GM18861 (cell line): ENCODE measurements at regions not wholly inside any gene's neighbourhood (a gene's known extent, or its start where the extent isn't known, plus 50 kb on each side); places are given as distances from the start of the nearest gene placed in this dataset.

Experiments used
- ATAC-seq: cut with Tn5 transposase; IDR thresholded peaks from one replicate; pipeline ENCODE4 v1.9.1; 2021; ENCODE audit not compliant: unreplicated experiment

DNA sequence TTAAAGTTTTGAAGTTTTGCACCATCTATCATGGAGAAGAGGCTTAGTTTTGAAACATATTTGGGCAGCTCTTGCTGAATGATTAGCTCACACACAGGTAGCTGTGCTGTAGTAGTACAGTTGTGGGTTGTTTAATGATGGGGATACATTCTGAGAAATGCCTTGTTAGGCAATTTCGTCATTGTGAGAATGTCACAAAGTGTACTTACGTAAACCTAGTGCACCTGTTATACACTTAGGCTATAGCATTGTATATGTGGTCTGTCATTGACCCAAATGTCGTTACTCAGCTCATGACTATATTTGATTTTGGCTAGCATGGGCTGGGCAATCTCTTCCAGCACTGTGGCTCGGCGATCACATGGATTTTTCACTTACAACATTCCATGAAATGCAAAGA is 247.2 kb upstream of the IGFBP3 start:
- no peak for ATAC-seq

DNA sequence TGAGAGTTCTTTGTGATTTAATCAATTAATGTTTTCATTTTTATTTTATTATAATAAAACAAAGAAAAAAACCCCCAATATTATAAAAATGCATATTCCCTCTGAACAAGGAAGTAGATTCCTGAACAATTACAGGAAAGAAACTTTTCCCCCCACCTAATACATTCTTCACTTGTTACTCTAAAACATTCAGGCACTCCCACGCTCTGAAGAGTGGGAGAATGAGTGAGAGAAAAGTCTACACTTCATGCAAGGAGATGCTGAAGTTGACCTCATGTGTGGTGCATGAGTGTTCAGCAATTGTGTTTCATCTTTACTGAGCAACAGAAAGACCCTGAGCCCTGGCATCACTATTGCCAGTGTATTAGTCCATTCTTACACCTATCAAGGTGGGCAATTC is 244.2 kb upstream of the IGFBP3 start:
- no peak for ATAC-seq

DNA sequence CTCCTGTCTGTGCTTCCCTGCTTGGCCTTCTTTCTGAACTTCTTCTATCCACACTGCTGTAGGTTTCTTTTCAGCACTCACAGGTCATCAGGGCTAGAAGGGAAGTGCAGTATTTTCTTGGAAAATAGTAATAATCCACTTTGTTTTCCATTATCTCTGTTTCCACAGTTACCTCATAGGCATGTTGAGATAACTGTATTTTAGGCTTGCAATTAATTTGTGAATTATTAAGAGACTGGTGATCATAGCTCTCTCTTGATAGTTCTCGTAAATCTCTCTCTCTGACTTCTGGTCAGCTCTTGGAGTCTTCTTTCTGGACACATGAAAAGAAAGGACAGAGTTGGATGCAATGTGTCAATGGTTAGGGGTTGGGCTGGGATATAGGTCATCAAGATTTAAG is 243.6 kb upstream of the IGFBP3 start:
- ATAC-seq: no peak

DNA sequence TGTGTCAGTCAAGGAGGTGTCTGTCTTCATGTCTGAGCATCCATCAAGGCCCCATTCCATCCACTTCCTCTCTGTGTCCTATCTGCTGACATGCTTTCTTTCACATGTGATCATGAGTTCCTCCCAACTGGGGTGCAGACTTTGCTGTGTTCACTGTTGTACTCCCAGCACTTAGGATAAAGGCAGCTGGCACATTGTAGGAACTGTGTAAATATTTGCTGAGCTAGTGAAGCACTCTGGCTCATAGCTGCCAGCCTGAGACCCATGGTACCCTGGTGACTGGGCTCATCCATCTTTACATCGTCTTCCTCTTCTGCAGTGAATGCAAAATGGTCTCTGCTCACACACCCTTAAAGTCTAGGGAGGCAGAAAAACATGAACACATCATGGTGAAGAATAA is 242.2 kb upstream of the IGFBP3 start:
- no peak for ATAC-seq

DNA sequence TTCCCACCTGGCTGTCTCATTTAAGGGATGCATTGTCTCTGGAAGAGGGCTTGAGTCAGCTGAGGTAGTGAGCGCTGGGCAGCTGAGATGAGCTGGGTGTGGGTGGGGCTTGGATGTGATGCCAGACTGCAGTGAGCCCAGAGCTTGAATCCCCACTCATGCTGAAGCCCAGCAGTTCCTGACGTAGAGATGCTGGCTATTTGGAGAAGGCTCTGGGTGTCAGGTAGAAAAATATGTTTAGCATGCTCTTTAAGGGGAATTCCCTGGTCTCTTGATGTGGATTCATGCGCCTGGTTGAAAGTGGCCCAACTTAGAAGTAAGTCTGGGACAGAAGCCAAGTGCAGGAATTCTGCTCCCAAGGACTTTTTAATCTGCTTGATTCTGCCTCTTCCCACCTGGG is 241.5 kb upstream of the IGFBP3 start:
- ATAC-seq: no peak

DNA sequence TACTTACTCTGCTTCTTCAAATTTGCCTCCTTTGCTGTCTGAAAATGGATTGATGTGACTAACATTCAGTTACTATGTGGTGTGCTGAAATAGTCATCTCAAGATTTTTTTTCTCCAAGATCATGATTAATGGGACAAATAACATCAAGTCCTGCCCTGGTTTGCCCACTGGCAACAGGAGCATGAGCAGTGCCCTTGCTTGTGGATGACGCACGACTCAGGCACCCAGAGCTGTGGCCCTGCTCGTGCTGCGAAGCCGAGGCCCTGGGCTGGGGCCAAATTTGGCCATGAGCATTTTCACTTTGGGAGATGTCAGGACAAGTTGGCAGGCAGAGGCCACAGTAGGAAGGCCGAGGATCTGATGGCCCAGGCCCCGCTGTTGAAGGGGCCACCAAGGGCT is 239.8 kb upstream of the IGFBP3 start:
- ATAC-seq: no peak

DNA sequence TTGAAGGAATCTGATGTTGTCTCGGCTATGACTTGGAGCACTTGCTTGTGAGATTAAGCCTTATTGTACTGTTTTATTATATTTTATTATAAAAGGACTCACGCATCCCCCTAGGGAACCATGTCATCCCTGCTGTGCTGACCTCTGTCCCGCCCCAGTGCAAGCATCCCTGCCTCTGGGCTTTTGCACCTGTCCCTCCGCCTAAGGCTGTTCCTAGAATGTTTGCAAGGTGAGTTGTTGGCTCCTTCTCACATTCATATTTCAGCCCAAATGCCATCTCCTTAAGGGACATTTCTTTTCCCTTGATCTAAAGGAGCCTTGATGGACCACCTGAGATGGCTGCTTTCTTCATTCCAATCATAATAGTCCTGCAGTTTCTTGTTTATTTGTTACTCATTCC is 236.9 kb upstream of the IGFBP3 start:
- ATAC-seq: no peak

DNA sequence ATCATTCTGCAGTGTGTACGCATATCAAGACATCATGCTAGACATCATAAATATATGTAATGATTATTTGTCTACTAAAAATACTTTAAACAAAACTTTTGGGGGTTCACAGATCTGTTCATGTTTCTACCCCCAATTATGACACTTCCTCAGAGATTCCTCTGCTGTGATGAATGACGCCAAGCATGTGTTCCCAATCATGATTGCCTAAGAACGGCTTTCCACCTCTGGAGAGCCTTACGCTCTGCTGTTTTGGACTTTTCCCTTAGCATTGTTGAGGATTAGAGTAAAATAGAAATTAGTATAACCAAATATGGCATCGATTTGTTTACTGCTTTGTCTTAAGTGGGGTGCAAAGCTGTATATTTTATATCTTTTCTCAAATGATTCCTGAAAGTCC is 236.3 kb upstream of the IGFBP3 start:
- ATAC-seq: no peak

DNA sequence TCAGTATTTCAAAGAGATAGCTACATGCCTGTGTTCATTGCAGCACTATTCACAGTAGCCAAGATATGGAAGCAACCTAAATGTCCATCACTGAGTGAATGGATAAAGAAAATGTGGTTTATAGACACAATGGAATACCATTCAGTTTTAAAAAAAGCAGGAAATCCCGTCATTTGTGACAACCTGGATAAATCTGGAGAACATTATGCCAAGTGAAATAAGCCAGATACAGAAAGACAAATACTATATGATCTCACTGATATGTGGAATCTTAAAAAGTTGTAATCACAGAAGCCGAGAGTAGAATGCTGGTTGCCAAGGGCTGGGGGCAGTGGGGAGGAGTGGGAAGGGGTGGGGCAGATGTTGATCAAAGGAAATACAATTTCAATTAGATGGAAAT is 235.8 kb upstream of the IGFBP3 start:
- ATAC-seq: no peak

DNA sequence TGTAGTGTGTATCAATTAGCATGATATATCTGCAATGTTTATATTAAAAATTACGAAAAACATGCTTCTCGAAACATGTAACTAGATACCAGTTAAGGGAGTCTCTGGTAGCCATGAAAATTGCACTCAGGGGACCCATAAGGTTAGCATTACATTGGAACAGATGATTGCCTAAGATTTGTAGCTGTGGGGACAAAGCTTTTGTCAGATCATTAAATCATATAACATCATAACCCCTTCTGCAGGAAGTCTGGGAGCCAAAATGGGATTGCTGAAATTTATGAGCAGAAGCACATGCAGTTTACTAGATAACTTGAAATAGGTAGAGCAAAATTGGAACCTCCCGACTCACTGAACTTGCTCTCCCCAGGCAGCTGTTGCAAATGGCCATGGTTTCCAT is 235.0 kb upstream of the IGFBP3 start:
- no peak for ATAC-seq

DNA sequence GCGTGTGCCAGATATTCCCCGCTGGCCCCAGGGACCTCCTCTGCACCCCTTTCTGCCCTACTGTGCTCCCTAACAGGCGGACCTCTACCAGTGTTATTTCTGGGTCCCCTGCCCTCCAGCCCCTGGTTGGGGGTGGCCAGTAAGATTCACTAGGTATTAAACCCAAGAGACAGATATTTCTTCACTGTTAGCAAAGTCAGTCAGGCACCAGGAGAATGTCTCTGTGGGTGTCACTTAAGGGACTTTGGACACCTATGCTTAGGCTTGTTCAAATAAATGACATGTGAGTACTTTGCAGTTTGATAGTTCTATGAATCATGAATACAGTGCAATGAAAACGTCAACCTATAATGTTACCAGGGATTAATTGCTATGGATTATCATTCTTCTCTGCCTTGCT is 234.3 kb upstream of the IGFBP3 start:
- no peak for ATAC-seq

DNA sequence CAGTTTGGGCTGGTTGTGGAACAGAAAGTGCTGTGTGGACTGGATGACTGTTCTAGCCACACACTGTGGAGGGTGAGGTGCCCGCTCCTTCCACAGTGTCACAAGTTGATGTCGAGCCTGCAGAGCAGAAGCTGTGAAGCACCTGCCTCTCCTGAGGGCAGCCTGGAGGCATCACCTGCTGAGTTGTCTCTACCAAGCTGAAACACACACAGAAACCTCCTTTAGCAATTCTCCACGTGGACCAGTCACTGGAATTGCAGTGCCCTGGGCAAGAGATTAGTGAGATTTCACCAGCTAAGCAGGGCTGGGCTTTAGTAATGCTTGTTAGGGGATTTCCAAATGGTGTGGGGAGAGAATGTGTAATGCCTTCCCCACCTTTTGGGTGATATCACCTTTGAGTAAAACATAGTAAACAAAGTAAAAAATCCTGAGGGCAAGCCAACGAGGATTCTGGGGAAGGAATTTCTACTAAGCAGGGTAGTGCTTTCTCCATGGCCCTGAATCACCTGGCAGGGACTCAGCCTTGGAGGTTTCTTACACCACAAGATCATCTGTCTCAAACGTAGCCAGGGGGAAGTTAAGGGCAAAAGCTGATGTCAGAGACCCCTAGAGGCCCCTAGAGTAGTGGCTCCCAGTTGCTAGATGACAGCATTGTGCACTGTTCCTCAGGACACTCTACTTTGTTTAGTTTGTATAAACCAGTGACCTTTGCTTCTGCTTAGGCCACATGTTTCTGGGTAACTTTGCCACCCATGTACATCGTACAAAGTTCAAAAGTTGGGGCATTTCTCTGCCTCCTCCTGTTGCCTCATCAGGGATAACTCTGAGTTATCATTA is 233.1 kb upstream of the IGFBP3 start:
- ATAC-seq: no peak

DNA sequence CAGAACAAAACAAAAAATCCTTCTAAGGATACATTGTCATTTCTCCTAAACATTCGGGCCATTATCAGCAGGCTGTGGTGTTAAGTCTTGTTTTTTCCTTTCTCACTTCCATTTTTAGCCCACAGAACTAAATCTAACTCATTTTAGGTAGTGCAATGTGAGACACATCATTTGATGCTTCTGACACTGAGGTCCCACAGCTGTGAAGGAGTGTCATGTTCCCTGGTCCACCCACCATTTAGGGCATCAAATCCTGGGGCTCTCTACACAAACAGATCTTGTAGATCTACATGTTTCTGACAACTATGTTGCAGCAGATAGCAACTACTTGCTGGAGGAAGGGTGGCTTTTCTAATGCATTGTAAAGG is 232.5 kb upstream of the IGFBP3 start:
- ATAC-seq: no peak

DNA sequence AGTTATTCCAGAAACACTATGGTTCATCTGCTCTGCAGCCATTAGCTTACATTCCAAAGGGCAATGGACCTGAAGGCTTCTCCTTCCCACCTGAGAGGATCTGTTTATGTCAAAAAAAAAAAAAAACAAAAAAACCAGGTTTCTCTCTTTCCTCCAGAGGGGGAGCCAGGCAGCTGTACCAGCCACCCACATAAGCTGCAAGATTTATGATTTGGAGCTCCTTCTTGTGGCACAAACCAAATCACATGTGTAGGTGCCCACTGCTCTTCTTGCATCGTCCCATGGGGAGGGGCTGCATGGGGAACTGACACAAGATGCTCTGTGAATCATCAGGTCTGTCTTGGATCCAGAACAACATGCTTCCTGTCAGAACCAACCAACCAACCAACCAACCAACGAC is 231.6 kb upstream of the IGFBP3 start:
- ATAC-seq: no peak

DNA sequence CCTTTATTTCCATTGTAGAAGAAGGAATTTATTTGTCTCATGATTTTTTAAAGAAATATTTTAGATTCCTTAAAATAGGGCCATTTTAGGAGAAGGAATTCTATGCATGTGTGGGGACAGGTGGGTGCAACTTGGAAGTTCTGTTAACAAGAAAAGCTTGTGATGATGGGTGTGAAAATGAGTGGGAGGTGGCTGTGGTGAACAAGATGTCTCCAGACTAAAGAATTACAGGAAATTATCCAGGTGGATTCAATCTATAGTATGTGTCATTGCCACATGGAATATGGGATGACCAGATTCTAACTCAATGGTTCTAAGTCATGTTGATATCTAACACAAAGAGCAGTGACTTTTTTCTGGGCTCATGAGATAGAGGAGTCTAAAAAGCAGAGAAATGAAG is 229.6 kb upstream of the IGFBP3 start:
- no peak for ATAC-seq

DNA sequence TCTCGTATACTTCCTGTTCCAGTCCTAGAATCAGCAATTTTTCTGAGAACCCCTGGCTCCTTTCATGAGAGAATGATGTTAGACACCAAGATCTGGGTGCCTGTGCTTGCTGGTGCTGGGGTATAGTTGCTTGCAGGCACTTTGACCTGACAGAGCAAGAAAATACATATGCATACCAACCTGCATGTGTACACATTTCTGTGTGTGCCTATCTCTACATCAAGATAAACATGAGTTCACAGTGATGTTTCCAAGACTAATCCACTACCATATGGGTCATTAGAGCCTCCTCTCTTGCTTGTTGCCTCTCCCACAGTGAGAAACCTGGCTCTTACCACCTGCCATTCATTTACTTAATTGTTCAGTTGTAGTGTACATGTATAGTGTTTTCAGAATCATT is 229.1 kb upstream of the IGFBP3 start:
- no peak for ATAC-seq

DNA sequence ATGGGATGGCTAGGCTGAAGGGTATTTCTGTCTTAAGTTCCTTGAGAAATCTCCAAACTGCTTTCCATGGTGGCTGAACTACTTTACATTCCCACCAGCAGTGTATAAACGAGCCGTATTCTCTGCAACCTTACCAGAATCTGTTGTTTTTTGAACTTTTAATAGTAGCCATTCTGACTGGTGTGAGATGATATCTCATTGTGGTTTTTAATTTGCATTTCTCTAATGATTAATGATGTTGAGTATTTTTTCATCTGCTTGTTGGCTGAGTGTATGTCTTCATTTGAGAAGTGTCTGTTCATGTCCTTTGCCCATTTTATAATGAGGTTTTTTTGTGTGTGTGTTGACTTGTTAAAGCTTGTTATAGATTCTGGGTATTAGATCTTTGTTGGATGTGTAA is 226.8 kb upstream of the IGFBP3 start:
- no peak for ATAC-seq

DNA sequence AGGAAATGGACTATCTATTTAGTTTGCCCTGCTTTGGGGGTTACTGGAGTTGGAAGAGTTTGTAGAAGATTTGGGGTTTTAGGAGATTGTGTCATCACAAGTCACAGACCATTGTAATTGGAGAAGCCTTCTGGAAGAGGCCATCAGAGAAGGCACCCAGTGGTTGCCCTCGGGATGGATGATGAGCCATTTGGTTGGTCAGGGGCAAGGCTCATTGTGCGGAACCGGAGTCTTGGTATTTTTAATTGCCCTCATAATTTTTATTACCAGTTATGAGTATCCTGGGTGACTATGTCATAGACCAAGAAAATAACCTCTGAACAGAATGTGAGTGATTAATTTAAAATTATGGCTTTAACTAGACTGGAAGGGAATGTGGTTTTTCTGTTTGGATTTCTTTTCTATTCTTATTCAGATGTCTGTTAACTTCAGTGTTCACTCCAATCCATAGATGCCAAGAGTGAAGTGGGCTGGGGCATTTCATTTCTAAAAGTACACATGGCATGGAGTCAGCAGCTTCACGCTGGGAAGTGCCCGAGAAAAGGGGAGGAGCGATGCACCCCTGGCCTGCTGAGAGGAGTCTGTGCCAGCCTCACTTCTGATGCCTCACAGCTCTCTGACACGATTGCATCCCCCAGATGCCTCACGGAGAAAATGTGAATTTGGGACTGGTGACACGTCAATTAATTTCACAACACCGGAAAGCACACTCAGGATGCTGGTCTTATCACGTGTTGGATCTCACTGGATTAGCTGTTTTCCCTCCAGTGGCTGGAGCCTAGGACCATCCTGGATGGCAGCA is 225.6 kb upstream of the IGFBP3 start:
- ATAC-seq: no peak

DNA sequence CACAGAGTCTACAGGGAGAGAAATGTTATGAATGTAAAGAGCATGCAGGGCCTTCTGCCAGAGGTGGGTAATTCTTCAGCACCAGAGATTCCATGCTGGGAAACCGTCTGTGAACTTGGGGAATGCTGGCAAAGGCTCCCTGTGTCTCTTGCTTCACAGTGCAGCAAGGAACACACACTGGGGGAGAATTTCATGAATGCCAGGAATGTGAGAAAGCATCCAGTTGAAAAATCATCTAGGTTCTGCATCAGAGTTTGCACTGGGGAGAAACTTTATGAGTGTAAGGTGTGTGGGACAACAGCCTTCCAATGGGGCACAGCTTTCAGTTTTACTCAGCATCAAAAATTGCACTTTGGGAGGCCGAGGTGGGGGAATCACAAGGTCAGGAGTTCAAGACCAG is 224.3 kb upstream of the IGFBP3 start:
- ATAC-seq: no peak

DNA sequence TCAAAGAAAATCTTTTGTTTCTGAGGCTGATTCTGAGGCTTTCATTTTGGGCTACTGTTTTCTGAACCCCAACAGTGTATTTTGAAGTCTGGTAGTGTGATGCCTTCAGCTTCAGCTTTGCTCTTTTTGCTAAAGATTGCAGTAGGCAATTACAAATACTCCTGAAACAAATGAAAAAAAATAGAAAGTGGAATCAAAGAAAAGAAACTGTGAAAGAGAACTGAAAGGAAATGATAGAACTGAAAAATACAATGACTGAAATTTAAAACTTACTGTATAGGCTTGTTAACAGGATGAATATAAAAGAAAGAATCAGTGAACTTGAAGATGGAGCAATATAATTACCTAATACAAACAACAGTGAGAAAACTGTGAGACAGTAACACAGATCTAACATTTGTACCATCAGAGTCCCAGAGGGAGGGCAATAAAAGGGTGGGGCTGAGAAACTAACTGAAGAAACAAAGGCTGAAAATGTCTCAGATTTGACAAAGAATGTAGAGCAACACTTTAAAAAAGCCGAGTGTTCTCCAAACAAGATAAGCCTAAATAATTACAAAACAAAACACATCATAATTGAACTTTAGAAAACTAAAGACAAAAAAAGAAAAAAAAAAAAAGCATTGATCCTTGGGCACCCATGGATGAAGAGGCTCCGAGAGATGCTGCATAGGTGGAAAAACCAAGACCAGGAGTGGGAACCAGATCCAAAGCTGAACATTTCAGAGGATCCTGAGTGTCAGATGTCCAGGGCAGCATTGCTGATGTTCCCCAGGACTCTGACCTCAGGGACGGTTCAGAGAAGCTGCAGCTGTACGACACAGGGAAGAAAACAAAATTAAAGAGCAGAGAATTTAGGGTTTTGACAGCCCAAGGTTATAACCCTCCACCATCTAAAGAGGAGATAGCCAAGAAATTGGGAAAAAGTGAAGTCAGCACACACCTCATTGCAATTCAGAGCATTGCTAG is 223.2 kb upstream of the IGFBP3 start:
- ATAC-seq: no peak

DNA sequence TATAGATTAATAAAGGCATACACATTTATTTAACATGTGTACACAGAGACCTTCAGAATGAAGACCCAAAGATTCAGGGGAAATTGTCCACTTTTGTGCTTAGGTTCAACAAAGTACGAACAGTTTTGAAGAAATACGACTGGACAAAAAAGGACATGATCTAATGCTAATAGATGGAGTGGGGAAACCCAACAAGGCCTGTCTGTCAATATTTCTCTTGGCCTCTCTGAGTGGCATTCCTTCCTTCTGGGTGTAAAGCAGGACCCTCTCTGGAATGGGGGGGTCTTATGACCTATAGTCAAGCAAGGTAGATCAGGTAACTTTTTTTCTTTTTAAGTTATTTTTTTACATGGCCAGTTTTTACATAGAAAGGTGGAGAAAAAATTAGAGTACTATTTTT is 222.3 kb upstream of the IGFBP3 start:
- no peak for ATAC-seq
